AG08396 (cell line): ENCODE measurements at regions not wholly inside any gene's neighbourhood (a gene's known extent, or its start where the extent isn't known, plus 50 kb on each side); places are given as distances from the start of the nearest gene placed in this dataset.
"Not testable (repeated sequence)": the region's sequence is repeated elsewhere in the genome, so short reads cannot be mapped to it uniquely, and the experiment has no call there.

Experiments used
- DNase-seq: peaks from one replicate; pipeline ENCODE4 v3.0.0; 2012; ENCODE audit warnings: low spot score, mixed read lengths

DNA sequence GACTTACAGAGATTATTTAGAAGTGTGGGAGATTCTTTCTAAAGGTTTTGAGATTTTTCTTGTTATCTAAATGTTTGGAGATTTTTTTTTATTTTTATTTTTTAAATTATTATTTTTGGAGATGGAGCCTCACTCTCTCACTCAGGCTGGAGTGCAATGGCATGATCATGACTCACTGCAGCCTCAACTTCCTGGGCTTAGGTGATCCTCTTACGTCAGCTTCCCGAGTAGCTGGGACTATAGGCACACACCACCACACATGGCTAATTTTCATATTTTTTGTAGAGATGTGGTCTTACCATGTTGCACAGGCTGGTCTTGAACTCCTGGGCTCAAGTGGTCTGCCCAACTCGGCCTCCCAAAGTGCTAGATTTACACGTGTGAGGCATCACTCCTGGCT is 694.5 kb downstream of the TLE1 start:
- DNase-seq: no peak

DNA sequence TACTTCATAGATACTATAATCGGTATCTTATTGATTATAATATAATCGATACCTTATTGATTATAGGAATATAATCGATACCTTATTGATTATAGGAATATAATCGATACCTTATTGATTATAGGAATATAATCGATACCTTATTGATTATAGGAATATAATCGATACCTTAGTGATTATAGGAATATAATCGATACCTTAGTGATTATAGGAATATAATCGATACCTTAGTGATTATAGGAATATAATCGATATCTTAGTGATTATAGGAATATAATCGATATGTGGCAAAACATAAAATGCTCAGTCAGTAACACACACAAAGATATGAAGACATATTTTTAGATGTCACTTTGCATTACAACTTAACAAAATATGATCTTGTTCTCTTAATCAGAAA is 703.8 kb downstream of the TLE1 start:
- not testable (repeated sequence) for DNase-seq

DNA sequence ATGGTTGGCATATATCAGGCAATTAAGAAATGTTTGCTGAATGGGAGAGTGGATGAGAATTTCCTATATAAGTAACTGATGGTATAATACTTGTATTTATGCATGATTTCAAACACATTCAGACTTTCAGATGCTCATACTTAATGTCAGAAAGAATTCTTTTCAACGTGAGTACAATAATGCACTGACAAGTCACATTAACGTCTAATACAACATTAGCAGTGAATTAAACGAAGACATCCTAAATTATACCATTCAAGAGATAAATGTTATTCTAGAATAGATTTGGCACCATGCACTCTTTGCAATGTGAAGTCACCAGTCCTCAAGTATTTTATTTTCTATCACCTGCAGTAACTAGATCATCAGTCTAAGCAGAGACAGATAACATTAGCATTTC is 712.9 kb downstream of the TLE1 start:
- no peak for DNase-seq

DNA sequence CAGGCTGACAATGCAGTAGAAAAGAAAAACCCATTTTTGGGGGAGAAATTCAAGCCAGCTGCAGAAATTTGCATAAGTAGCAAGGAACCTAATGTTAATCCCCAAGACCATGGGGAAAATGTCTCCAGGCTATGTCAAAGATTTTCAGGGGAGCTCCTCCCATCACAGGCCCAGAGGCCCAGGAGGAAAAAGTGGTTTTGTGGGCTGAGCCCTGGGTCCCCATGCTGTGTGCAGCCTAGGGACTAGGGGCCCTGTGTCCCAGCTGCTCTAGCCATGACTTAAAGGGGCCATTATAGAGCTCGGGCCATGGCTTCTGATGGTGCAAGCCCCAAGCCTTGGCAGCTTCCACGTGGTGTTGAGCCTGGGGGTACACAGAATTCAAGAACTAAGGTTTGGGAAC is 719.0 kb downstream of the TLE1 start:
- DNase-seq: not testable (repeated sequence)

DNA sequence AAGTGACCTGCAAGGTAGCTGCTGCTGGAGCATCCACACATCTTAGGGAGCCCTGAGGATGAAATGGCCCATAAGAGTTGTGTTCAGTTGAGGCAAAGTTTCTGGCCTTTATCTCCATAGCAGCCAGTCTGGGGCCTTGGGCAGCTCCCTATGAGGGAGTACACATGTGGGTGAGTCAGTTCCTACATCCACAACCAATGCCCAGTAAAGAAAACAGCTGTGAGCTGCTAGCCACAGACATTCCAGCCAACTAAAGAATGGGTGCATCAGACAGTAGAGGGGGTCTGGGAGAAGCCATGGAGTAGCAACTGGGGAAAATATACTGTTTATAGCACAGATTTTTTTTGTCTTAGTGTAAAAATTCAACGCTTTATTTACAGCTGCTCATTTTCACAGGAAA is 720.7 kb downstream of the TLE1 start:
- peak; percentile 43 for DNase-seq

DNA sequence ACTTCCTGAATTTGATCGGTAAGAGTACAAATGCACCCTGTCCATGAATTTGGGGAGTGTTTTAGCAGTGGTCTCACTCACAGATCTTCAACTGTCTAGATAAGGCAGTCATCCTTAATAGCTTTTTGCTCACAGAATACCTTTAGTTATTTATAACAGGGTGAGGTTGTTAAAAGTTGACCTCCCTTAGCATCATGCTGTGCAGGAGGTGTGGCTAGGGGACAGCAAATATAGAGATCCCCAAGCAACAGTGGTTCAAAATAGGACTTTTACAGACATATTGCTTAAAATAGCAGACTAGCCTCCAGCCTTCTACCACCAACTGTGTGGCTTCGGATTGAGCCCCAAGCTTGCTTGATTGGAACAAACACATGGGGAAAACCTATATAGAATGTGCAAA is 724.4 kb downstream of the TLE1 start:
- DNase-seq: no peak

DNA sequence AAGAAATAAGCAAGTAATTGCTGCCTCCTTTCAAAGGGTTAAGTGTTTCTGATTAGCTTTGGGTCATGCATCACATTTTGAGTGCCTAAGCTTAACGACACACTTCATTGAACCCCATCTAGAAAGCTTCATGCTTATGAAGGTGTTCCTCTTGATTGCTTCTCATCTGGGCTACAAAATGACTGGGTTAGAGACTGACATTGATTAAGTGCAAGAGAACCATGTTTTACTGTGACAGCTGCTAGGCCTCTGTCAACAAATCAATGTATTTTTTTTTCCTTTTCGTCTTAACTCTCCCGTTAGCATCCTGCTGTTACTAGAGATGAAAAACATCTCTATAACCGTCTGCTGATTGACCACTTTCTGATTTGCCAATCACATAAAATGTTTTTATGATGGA is 725.0 kb downstream of the TLE1 start:
- DNase-seq: no peak

DNA sequence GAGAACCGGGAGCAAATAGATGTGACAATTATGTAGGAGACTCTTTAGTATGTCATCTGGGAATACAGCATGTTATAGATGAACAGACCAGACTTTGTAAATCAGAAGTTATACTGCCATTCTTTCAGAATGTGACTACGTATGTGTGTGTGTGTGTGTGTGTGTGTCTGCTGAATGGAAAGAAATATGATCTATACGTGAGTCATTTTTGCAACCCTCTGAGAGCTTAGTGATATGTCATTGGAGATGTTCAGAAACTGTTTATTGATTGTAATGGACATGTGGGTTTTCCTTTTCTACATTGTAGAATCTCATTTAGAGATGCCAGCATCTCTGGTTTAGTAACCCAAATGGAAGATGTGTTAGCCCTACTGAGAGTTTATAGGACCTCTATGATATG is 731.5 kb downstream of the TLE1 start:
- no peak for DNase-seq

DNA sequence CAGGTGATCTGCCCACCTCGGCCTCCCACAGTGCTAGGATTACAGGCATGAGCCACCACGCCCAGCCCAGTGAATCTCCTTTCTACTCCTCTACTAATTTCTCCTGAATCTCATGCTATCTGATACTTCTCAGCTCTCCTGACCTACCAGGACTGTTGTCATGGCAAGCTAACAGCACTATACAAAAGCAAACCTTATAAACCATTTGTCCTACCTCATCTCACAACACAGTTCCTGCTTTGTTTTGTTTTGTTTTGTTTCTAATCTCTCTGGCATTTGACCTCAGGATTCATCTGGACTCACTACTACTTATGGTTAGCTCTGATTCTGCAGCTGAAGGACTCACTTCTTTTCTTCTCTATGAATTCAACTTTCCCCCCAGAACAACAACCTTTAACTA is 734.8 kb downstream of the TLE1 start:
- DNase-seq: no peak

DNA sequence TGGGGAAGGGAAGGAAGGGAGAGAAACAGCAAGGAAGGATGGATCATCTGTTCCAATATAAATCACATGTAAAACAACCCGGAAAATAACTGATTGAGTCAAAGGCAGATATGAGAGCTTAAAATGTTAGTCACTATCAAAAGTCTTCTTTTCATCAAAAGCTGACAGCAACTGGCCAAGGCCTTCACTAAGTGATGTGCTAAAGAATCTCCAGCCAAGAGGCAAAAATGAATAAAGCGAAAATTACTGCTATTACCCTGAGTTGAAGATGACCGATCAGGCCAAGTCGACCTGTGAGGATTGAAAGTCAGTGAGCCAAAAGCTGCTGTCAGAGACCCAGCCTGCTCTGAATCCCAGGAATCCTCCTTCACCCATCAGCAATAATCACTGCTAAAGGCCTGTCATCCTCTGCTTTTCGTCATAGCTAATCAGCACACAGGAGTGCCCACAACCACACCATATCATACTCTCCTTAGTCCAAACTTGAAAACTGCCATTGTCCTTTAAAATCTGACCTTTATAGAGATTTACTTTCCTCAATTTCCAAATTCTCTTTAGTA is 736.9 kb downstream of the TLE1 start:
- DNase-seq: no peak

DNA sequence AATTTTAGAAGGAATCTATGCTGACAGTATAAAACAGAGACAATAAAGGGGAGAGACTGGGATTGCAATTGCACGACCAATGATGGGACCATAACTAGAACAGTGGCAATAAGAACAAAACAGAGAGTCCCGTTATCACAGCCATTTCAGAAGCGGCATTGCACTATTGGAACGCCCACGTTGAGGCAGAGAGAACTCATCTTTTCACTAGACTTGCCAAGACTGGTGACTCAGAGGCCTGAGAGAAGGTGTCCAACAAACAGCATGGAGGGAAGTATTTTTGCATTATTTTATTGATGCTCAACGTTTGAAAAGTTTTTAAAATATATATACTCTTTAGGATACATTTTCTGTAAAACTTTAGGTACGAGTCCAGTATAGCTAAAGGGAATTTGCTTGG is 737.7 kb downstream of the TLE1 start:
- DNase-seq: no peak

DNA sequence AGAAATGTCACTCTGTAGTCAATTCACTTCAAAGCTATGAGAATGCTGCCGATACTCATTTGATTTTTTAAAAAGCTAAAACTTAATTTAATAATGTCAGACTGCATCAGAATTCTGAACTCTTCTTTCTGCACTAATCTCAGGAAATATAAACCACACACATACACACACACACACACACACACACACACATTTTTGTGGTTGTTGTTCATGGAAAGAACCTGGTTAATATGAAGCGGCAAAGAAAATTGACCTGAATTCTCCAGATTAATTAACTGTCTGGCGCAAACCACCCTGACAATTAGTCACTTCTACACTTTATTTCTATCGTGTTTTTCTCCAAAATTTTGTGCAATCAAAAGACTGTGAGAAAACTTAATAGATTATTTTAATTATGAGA is 740.5 kb downstream of the TLE1 start:
- DNase-seq: no peak

DNA sequence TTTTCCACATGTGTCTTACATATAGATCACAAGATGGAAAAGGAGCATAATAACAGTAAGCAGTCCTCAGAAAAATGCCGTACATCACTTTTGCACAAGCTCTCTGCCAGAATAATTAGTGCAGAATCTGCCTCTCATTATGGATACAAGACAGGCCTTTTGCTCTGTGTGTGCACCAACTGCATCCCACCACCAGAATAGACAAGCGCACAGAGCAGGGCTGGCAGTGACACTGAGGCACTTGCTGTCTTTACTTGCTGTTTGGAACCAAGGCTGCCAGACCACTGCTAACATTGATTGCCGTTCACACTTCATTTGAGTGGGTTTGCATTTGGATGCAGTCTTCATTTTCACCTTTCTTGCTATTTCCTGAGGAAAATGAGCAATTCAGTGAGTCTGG is 741.3 kb downstream of the TLE1 start:
- no peak for DNase-seq

DNA sequence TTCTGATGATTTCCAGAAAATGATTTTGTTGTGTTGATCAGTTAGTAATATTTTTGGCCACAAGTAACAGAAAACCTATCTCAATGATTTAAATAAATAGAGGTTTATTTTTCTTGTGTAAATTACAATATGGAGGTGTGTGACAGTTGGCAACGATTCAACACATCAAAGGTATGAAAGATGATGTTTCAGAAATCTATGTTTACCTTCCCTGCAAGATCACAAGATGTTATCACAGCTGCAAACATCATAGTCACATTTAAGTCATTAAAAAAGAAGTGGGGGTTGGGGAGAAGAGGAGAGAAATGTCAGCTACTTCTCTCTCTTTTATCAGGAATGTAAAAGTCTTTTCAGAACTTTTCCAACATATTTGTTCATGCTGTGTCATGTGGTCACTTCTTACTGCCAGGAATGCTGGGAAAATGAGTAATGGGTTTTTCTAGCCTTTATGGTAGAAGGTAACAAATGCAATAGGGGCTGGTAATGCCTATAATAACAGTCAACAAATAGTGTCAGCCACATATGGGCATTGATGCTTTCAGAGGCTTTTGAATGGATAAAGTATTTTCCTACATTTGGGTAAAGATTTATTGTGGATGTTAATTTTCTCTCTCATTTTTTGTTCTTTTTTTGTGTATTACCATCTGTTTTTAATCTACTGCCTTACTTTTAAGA is 742.7 kb downstream of the TLE1 start:
- no peak for DNase-seq

DNA sequence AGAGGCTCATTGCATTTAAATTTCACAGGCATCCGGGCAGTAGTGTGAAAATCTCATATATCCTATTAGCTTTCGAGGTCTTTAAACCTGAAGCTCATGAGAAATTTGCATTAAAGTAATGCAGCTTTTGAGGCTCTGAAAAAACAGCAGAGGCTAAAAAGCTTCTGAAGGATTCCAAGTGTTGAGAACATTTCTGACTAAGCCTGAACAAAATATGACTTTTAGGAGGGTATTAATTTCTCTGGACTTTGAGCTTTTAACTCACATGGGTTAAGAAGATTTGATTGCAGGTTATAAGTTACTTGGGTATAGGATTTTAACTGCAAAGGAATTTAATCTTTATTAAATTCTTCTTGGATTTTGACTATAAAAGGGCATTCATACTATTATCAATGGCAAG is 743.9 kb downstream of the TLE1 start:
- no peak for DNase-seq

DNA sequence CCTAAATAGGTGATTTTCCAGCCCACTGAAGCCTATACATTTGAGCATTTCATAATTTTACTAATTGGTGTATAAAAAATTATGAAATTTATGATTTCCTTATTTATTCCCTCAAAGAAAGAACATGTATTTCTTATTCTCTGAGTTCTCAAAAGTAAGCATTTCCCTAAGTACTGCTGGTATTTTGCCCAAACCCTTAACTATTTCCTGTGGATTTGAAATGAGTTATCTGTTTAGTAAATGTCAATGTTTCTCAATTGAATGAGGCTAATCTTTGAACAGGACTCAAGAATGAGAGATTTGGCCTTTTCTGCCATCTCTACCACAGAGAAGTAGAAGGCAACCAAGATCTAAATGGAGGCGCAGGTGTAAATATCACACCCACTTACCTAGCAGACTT is 751.7 kb downstream of the TLE1 start:
- DNase-seq: no peak

DNA sequence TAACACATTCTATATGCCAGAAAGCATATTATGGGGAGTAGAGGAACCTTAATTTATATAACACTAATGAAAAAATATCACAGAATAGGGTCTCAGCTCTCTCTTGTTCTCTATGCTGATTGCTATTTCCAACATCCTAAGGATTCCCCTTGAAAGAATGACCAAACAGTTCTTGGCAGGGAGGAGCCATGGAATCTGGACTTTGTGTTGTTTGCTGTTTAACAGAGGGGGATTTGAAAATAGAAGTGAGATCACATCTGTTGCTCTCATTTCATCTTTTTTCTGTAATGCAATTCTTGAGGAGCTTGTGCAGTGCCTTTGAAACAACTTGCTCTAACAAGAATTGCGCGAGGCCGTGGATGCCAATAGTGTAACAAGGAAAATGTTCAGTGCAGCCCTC is 755.3 kb downstream of the TLE1 start:
- DNase-seq: no peak

DNA sequence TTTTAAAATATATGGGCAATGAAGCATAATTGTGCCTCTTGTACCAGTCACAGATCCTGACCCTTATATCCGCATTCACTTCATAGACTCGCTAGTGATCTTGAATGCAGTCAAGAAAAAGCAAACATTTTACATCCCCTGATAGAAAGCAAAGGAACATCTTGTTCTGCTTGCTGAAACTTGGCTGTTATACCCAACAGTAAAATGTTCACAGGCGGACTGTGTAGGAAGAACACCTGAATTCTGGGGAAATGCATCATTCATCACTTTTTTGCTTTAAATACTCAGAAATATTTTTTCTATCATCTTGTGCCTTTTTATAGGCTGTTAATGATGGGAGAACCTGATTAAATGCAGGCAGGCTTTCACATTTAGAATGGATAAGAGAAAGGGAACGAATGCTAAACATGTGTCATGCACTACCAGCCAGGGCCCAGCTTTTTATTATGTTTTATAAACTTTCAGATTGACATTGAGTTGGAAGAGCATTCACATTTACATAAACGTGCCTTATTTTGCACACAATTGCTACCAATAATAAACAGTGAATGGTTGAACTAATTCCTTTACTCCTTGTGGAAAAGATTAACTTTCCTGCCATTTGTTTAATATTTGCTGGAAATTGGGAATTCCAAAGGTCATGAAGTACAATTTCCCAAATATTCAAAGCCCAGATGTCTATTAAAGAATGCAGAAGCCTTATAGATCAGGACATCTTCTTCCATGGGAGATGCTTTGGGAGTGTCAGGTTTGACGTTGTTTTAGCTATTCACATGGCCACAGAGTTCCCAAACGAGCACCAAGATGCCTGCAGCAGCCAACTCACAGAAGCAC is 756.2 kb downstream of the TLE1 start:
- DNase-seq: no peak

DNA sequence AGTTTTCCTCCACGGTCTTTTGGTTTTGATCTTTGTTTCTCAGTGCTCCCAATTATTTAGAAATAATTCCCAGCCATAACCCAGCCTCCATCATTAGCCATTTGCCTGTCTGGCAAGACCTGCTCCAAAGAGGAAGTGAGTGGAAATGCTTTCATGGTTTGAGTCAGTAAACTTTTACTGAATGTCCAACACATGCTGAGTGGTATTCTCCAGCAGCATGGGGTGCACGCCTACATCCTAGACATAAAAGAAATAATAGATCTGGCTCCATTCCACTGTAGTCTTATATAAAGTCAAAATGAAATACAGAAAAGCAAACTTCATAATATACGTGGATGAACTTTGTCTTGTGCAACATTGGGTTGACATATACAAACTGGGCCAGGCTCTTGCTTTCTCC is 757.2 kb downstream of the TLE1 start:
- DNase-seq: no peak

DNA sequence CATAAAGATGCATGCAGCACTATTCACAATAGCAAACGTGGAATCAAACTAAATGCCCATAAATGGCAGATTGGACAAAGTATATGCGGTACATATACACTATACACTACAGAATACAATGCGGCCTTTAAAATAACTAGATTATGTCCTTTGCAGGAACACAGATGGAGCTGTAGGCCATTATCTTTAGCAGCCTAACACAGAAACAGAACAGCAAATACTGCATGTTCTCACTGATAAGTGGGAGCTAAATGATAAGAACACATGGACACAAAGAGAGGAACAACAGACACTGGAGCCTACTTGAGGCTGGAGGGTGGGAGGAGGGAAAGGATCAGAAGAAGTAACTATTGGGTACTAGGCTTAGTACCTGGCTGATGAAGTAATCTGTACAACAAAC is 758.2 kb downstream of the TLE1 start:
- DNase-seq: no peak

DNA sequence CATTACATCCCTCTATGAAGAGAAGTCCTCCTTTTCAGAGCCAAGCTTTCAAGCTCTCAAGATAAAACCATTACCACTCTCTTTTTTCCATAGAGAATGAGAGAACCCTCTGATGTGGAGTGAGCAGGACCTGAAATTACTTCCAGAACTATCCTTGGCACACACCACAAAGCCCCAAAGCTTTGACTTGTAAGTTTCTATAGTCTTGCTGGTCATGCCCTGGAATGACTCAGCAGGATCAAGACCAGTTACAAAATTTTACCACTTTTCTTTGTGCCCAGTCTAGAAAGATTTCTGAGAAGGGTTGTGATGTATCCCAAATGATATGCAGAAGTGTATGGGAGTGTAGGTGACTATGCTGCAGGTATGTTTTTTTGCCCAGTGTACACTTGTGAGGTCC is 760.6 kb downstream of the TLE1 start:
- no peak for DNase-seq

DNA sequence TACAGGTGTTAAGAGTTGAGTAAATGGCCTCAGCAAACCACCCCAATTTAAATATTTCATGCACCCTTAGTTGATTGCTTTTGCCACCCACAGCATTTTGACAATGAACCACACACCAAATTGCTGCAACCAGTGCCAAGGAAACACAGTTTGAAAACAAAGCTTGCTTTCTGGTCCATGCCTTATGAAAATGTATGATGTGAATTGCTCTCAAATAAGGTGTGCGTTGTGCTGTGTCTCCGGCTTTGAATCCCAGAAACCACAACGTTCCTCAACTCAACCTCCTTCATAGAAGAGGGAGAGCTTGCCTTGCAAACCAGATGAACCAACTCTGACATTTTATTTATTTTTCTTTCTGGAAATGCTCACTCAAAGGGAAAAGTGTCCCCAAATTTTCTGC is 762.7 kb downstream of the TLE1 start:
- DNase-seq: no peak

DNA sequence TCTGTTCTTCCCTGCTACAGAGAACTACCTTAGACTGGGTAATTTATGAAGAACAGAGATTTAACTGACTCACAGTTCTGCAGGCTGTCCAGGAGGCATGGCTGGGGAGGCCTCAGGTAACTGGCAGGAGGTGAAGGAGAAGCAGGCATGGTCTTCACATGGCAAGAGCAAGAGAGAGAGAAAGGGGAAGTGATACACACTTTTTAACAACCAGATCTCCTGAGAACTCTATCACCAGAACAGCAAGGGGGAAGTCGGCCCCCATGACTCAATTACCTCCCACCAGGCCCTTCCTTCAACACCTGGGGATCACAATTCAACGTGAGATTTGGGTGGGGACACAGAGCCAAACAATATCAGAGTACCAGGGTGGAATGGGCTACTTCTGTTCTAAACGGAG is 766.8 kb downstream of the TLE1 start:
- no peak for DNase-seq

DNA sequence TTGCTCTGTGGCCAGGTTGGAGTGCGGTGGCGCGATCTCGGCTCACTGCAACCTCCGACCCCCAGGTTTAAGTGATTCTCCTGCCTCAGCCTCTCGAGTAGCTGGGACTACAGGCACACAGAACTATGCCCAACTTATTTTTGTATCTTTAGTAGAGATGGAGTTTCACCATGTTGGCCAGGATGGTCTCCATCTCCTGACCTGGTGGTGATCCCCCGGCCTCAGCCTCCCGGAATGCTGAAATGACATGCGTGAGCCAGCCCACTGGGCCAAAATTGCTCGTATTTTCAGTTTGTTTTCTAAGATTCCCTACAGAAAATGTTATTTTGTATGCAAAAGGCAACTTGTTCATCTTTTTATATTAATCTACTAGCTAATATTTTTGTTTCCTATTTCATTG is 782.6 kb downstream of the TLE1 start:
- DNase-seq: no peak
